Central memory CD8-positive, alpha-beta T cell (primary cell): ENCODE measurements at regions not wholly inside any gene's neighbourhood (a gene's known extent, or its start where the extent isn't known, plus 50 kb on each side); places are given as distances from the start of the nearest gene placed in this dataset.

Experiments used
- ATAC-seq: fragments of 150-1000 bp; cut with Tn5 transposase; replicated peaks from 2 replicates; pipeline ENCODE4 v1.10.0; 2022; ENCODE audit warnings: mild to moderate bottlenecking, moderate FRiP score, moderate number of reproducible peaks; ENCODE audit not compliant: poor library complexity, severe bottlenecking; ENCODE audit errors: extremely low read depth
- DNase-seq, 2 donors: peaks; one replicate each; pipeline ENCODE4 v3.0.0; 2021; ENCODE audit warnings: low spot score in 2 of 2
- H3K27ac Mint-ChIP-seq: one replicate; pipeline ENCODE4 v1.8.0; 2022; ENCODE audit warnings: low read depth, mild to moderate bottlenecking, moderate library complexity, mixed read lengths
- H3K27me3 Mint-ChIP-seq: one replicate; pipeline ENCODE4 v1.8.0; 2022; ENCODE audit warnings: mixed read lengths
- H3K36me3 Mint-ChIP-seq: one replicate; pipeline ENCODE4 v1.8.0; 2022; ENCODE audit warnings: mild to moderate bottlenecking, moderate library complexity, mixed read lengths; ENCODE audit not compliant: insufficient read depth
- H3K4me1 Mint-ChIP-seq: one replicate; pipeline ENCODE4 v1.8.0; 2022; ENCODE audit warnings: mixed read lengths
- H3K4me3 Mint-ChIP-seq: one replicate; pipeline ENCODE4 v1.8.0; 2022; ENCODE audit warnings: mild to moderate bottlenecking, moderate library complexity, mixed read lengths
- H3K9me3 Mint-ChIP-seq: one replicate; pipeline ENCODE4 v1.8.0; 2022; ENCODE audit warnings: mixed read lengths

DNA sequence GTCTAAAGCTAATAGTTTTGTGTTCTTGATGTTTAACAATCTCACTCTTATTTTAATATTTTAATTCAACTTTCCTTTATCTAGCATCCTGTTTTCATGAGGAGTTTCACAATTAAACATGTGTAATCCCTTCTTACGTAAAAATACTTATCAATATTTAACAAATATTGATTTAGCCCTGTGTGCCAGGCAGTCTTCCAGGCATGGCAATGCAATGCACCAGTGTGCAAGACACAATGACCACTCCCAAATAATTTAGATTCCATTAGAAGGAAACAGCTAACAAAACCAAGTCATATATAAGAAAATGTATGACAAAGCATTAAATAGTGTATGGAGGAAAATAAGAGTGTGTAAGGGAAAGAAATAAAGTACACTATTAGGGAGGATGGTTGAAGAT lies 627.1 kb upstream of the ARPP21 start:
- no peak overlapping the region for H3K27ac Mint-ChIP-seq
- H3K36me3 Mint-ChIP-seq = no peaks in the 10 kb centered on the region
- no peak overlapping the region for H3K4me3 Mint-ChIP-seq
- H3K4me1 Mint-ChIP-seq = no peaks in the 10 kb centered on the region
- no peaks in the 10 kb centered on the region for H3K27me3 Mint-ChIP-seq
- DNase-seq = no peak
- peaks cover 6% of the 10 kb centered on the region for H3K9me3 Mint-ChIP-seq
- ATAC-seq = no peak

- Mint-ChIP-seq H3K27me3 (no peaks in the 10 kb centered on the region), H3K4me3 (no peak overlapping the region), H3K4me1 (no peaks in the 10 kb centered on the region), H3K36me3 (no peaks in the 10 kb centered on the region), H3K9me3 (peaks cover 29% of the 10 kb centered on the region), H3K27ac (no peak overlapping the region)
- ATAC-seq (no peak), DNase-seq (no peak)
These were observed 611.2 kb upstream of the ARPP21 start for GRCh38 chr3:35028157-35028556.

GRCh38 chr3:35042210-35042991 lies 596.9 kb upstream of the ARPP21 start:
- no peaks in the 10 kb centered on the region for H3K36me3 Mint-ChIP-seq
- ATAC-seq (no peak), DNase-seq (no peak)
- H3K4me1 Mint-ChIP-seq = no peaks in the 10 kb centered on the region
- H3K9me3 Mint-ChIP-seq = peaks cover 14% of the 10 kb centered on the region
- no peak overlapping the region for H3K4me3 Mint-ChIP-seq
- no peaks in the 10 kb centered on the region for H3K27me3 Mint-ChIP-seq
- H3K27ac Mint-ChIP-seq = no peak overlapping the region

- ATAC-seq = no peak
- Mint-ChIP-seq H3K36me3 (no peaks in the 10 kb centered on the region), H3K27ac (no peak overlapping the region), H3K27me3 (no peaks in the 10 kb centered on the region), H3K4me3 (no peak overlapping the region), H3K9me3 (peaks cover 14% of the 10 kb centered on the region), H3K4me1 (no peaks in the 10 kb centered on the region)
- DNase-seq = no peak
These were observed 596.3 kb upstream of the ARPP21 start for GRCh38 chr3:35043040-35043439.

DNA sequence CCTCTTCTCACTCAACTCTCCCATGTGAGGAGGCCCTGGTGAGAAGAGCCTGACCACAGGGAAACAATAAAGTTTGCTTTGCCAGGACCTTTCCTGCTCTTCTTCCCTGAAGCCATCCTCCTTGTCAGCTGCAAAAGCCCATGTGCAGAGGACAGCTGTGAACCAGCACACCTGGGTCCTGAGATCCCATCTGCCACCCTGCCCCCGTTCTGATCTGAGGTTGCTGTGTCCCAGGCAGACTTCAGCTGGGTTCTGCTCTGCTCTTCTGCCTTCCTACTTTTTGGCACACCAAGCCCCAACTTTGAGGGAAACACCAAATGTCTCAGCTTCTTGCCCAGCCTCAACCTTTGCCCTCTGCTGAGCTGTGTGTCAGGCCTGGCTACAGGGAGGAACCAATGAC lies 595.1 kb upstream of the ARPP21 start:
- H3K4me3 Mint-ChIP-seq = no peak overlapping the region

DNA sequence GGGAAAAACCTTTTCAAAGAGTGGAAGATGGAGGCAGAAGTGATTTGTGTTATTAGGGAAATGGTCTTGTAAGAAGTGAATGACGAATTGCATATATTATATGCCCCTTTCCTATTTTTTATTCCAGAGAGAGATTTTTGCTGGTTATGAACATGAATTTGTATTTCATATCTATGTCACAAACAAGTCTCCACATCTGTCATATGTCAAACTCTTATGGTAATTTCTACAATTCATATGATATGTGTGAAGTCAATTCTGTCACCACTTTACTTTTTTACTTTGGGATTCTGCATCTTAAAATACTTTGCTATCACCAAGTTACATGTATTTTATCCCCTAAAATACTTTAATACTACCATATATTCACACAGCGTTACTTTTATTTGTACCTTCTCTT lies 594.2 kb upstream of the ARPP21 start:
- no peaks in the 10 kb centered on the region for H3K27me3 Mint-ChIP-seq
- ATAC-seq (no peak), DNase-seq (no peak)
- H3K27ac Mint-ChIP-seq = no peak overlapping the region
- H3K4me1 Mint-ChIP-seq = no peaks in the 10 kb centered on the region
- no peak overlapping the region for H3K4me3 Mint-ChIP-seq
- H3K9me3 Mint-ChIP-seq = peaks cover 8% of the 10 kb centered on the region
- H3K36me3 Mint-ChIP-seq = no peaks in the 10 kb centered on the region

More for the DNA sequence above, 595.1 kb upstream of the ARPP21 start:
- H3K4me1 Mint-ChIP-seq = no peaks in the 10 kb centered on the region
- no peaks in the 10 kb centered on the region for H3K36me3 Mint-ChIP-seq
- peaks cover 8% of the 10 kb centered on the region for H3K9me3 Mint-ChIP-seq
- ATAC-seq (no peak), DNase-seq (no peak)
- no peaks in the 10 kb centered on the region for H3K27me3 Mint-ChIP-seq
- no peak overlapping the region for H3K27ac Mint-ChIP-seq

- Mint-ChIP-seq H3K4me1 (no peaks in the 10 kb centered on the region), H3K27ac (no peak overlapping the region), H3K27me3 (no peaks in the 10 kb centered on the region), H3K4me3 (no peak overlapping the region), H3K9me3 (peaks cover 15% of the 10 kb centered on the region), H3K36me3 (no peaks in the 10 kb centered on the region)
- ATAC-seq (no peak), DNase-seq (no peak)
These were observed 574.6 kb upstream of the ARPP21 start for GRCh38 chr3:35064761-35065160.

- ATAC-seq (no peak), DNase-seq (no peak)
- no peak overlapping the region for H3K4me3 Mint-ChIP-seq
- no peaks in the 10 kb centered on the region for H3K4me1 Mint-ChIP-seq
- H3K27ac Mint-ChIP-seq = no peak overlapping the region
- H3K36me3 Mint-ChIP-seq = no peaks in the 10 kb centered on the region
- no peaks in the 10 kb centered on the region for H3K27me3 Mint-ChIP-seq
- peaks cover 15% of the 10 kb centered on the region for H3K9me3 Mint-ChIP-seq
These were observed 573.4 kb upstream of the ARPP21 start for GRCh38 chr3:35065891-35066290.

- ATAC-seq (no peak), DNase-seq (no peak)
- Mint-ChIP-seq H3K36me3 (no peaks in the 10 kb centered on the region), H3K9me3 (peaks cover 15% of the 10 kb centered on the region), H3K4me3 (no peak overlapping the region), H3K4me1 (no peaks in the 10 kb centered on the region), H3K27ac (no peak overlapping the region), H3K27me3 (no peaks in the 10 kb centered on the region)
These were observed 571.6 kb upstream of the ARPP21 start for GRCh38 chr3:35067750-35068149.

GRCh38 chr3:35070088-35070487 lies 569.2 kb upstream of the ARPP21 start:
- no peaks in the 10 kb centered on the region for H3K27me3 Mint-ChIP-seq
- no peak overlapping the region for H3K27ac Mint-ChIP-seq
- H3K36me3 Mint-ChIP-seq = no peaks in the 10 kb centered on the region
- peaks cover 15% of the 10 kb centered on the region for H3K9me3 Mint-ChIP-seq
- ATAC-seq = no peak
- no peak overlapping the region for H3K4me3 Mint-ChIP-seq
- no peaks in the 10 kb centered on the region for H3K4me1 Mint-ChIP-seq
- no peak for DNase-seq

DNA sequence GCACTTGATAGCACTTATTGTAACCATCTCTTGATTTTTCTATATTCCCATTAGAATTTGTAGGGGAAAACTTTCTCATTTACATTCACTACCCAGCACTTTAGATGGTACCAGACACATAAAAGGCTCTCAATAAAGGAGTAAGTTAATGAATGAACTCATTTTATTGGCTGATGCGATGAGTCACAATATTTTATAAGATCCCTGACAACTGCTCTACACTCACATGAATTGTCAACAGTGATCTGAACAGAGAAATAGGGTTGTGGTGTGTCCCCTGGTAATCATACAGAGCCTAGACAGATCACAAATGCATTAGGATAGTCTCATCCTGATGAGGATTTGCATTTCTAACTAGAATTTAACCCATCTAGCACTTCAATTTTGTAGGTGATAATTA lies 567.6 kb upstream of the ARPP21 start:
- Mint-ChIP-seq H3K27me3 (no peaks in the 10 kb centered on the region), H3K4me1 (no peaks in the 10 kb centered on the region), H3K36me3 (no peaks in the 10 kb centered on the region), H3K27ac (no peak overlapping the region), H3K4me3 (no peak overlapping the region), H3K9me3 (peaks cover 9% of the 10 kb centered on the region)
- DNase-seq = no peak
- ATAC-seq = no peak

DNA sequence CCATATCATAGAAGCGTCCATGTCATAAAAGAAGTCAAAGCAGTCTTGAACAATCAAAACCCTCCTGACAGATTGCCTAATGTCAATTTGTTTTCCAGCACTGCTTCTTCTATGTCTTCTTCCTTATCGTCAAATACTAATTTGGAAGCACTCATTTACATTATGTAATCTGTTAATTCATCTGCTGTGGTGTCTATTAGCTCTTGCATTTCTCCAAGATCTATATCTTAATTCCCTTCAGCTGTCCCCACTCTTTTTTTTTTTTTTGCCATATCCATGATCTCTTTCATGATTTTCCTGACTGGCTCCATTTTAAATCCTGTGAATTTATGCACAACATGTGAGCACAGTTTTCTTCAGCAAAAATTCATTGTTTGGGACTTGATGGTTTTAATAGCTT lies 560.5 kb upstream of the ARPP21 start:
- no peak for ATAC-seq
- Mint-ChIP-seq H3K27me3 (no peaks in the 10 kb centered on the region), H3K36me3 (no peaks in the 10 kb centered on the region), H3K4me3 (no peak overlapping the region), H3K27ac (no peak overlapping the region), H3K4me1 (no peaks in the 10 kb centered on the region), H3K9me3 (peaks cover 5% of the 10 kb centered on the region)
- DNase-seq = no peak

DNA sequence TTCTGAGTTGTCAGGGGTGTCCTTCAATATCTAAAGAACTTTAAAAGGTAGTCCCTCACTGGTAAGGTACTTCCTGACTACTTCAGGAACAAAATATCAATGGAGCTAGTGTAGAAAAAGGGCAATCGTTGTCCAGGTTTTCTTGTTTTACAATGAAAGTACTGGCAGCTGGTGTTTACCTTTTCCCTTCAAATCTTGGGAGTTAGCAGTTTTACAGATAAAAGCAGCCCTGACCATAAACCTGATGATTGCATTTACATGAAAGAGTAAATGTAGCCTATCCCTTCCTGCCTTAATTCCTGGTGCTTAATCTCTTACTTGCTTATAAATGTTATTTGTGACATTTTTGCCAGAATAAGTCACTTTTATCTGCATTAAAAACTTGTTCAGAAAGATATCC lies 559.9 kb upstream of the ARPP21 start:
- Mint-ChIP-seq H3K27ac (no peak overlapping the region), H3K4me3 (no peak overlapping the region), H3K36me3 (no peaks in the 10 kb centered on the region), H3K9me3 (peaks cover 5% of the 10 kb centered on the region), H3K4me1 (no peaks in the 10 kb centered on the region), H3K27me3 (no peaks in the 10 kb centered on the region)
- no peak for DNase-seq
- ATAC-seq = no peak
